SJSA1 (cell line): ENCODE measurements at regions not wholly inside any gene's neighbourhood (a gene's known extent, or its start where the extent isn't known, plus 50 kb on each side); places are given as distances from the start of the nearest gene placed in this dataset.
"Not testable (repeated sequence)": the region's sequence is repeated elsewhere in the genome, so short reads cannot be mapped to it uniquely, and the experiment has no call there.

Source experiments
- DNase-seq, 2 experiments: peaks; one replicate each; pipeline ENCODE4 v3.0.0-alpha.2; 2015 to 2020; ENCODE audit warnings: low spot score in 2 of 2, low read depth in 1 of 2
- H3K27ac ChIP-seq: fragments of 250-450 bp; sonication (Bioruptor Pico); 2 replicates; pipeline ENCODE4 v1.5.1; 2020; ENCODE audit warnings: mild to moderate bottlenecking, moderate library complexity
- H3K27me3 ChIP-seq: fragments of 250-450 bp; sonication (Bioruptor Pico); replicated peaks from 2 replicates; pipeline ENCODE4 v1.5.1; 2020; ENCODE audit warnings: mild to moderate bottlenecking, moderate library complexity
- H3K36me3 ChIP-seq: fragments of 250-450 bp; sonication (Bioruptor Pico); 2 replicates; pipeline ENCODE4 v1.5.1; 2020; ENCODE audit warnings: mild to moderate bottlenecking
- H3K4me1 ChIP-seq: fragments of 250-450 bp; sonication (Bioruptor Pico); replicated peaks from 2 replicates; pipeline ENCODE4 v1.6.1; 2021; ENCODE audit warnings: mild to moderate bottlenecking
- H3K4me3 ChIP-seq: fragments of 250-450 bp; sonication (Bioruptor Pico); 2 replicates; pipeline ENCODE4 v1.5.1; 2020; ENCODE audit warnings: mild to moderate bottlenecking
- H3K9me3 ChIP-seq: fragments of 250-450 bp; sonication (Bioruptor Pico); replicated peaks from 2 replicates; pipeline ENCODE4 v1.5.1; 2020; ENCODE audit warnings: mild to moderate bottlenecking

DNA sequence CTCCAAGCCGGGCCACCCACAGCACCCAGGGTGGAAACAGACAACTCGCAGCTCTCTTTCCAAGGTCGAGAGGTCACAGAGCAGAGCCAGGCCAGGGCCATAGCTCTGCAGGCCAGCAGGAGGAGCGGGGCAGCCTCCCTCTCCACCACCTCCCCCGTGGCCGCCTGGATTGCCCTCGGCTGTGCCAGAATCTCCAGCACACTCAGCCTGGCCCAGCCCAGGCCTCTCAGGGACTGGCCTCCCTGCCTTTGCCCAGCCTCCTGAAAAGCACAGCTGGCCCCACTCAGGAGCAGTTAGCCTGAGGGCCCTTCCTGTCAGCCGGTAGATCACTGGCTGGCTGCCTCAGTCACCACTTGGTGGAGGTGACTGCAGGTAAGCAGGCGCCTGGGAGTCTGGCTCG is 85.8 kb upstream of the SEC14L1 start:
- no peak for DNase-seq
- no peaks in the 10 kb centered on the region for H3K27me3 ChIP-seq
- H3K4me3 ChIP-seq = no peak overlapping the region
- no peak overlapping the region for H3K27ac ChIP-seq
- H3K4me1 ChIP-seq = peaks cover 15% of the 10 kb centered on the region
- no peaks in the 10 kb centered on the region for H3K36me3 ChIP-seq
- no peaks in the 10 kb centered on the region for H3K9me3 ChIP-seq

DNA sequence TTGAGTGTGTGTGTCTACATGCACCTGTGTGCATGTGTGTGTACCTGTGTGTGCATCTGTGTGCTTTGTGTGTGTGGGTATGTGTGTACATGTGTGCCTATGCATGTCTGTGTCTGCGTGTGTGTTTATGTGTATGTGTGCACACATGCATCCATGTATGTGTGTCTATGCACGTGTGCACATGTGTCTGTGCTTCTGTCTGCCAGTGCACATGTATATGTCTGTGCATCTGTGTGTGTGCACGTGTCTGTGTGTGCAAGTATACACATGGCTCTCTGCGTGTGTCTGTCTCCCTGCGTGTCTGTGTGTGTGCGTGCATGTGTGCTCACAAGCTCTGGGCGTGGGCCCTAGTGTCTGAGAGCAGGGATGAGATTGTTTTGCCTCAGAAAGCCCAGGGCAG is 85.3 kb upstream of the SEC14L1 start:
- H3K4me3 ChIP-seq = no peak overlapping the region
- H3K4me1 ChIP-seq = peaks cover 18% of the 10 kb centered on the region
- no peaks in the 10 kb centered on the region for H3K36me3 ChIP-seq
- H3K27me3 ChIP-seq = no peaks in the 10 kb centered on the region
- H3K27ac ChIP-seq = no peak overlapping the region
- H3K9me3 ChIP-seq = no peaks in the 10 kb centered on the region
- no peak for DNase-seq

DNA sequence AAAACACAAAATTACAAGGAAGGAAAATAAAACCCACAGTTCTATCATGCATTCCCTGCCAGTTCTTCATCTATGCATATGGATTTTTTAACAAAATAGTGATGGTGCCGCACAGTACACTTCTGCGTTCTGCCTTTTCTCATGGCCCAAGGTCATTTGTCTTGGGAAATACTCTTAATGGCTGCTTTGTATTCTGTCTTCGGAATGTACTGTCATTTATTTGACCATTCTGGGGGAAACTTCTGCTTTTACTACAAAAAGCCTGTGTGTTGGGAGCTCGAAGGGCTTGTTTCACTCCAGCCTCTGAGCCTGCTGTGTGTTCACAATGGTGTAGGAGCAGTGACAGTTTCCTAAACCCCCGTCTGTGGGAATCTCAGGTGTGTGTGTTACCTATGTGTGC is 82.8 kb upstream of the SEC14L1 start:
- Histone ChIP-seq H3K4me3 (no peak overlapping the region), H3K27ac (no peak overlapping the region), H3K9me3 (no peaks in the 10 kb centered on the region; the same call in 1 of the 2 replicates), H3K27me3 (no peaks in the 10 kb centered on the region), H3K4me1 (peaks cover 40% of the 10 kb centered on the region), H3K36me3 (no peaks in the 10 kb centered on the region)
- DNase-seq = no peak

DNA sequence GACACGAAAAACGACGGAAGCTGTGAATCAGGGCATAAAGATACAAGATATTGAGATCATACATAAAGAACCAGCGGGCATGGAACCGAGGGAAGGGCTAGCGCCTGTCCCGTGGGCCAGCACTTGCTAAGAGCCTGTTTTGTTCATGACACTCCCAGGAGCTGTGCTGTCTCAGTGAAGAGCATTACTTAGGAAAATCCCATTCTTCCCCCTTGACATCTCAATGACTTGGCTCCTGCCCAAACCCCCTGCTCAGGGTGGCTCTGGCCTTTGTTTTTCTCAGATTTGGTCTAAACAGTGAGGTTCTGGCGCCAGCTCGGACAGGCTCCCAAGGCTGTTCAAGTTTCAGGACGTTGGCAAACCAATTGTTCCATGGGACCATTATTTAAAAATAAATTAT is 79.1 kb upstream of the SEC14L1 start:
- DNase-seq = peak; percentile 94 to 95
- H3K9me3 ChIP-seq = no peaks in the 10 kb centered on the region; the same call in 1 of the 2 replicates
- H3K27me3 ChIP-seq = no peaks in the 10 kb centered on the region
- peak overlapping the region; percentile 54 for H3K27ac ChIP-seq
- no peaks in the 10 kb centered on the region for H3K36me3 ChIP-seq
- peaks cover 28% of the 10 kb centered on the region for H3K4me1 ChIP-seq
- H3K4me3 ChIP-seq = no peak overlapping the region

DNA sequence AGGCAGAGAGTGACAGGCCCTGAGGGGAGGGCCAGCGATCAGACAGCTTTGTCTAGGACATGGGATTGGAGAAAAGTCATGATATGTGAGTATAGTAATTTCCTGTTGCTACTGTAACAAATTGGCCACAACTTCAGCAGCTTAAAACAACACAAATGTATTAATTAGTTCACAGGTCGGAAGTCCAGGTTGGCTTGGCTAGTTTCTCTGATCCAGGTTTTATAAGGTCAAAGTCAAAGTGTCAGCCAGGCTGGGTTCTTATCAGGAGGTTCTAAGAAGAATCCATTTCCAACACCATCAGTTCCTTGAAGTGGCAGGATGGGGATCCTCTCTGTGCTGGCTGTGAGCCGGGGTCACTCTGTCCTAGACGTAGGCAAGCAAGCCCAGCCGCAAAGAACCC is 76.2 kb upstream of the SEC14L1 start:
- H3K27me3 ChIP-seq = no peaks in the 10 kb centered on the region
- peaks cover 28% of the 10 kb centered on the region for H3K4me1 ChIP-seq
- no peaks in the 10 kb centered on the region for H3K36me3 ChIP-seq
- DNase-seq = no peak
- H3K9me3 ChIP-seq = no peaks in the 10 kb centered on the region; the same call in 1 of the 2 replicates
- no peak overlapping the region for H3K4me3 ChIP-seq
- H3K27ac ChIP-seq = no peak overlapping the region

DNA sequence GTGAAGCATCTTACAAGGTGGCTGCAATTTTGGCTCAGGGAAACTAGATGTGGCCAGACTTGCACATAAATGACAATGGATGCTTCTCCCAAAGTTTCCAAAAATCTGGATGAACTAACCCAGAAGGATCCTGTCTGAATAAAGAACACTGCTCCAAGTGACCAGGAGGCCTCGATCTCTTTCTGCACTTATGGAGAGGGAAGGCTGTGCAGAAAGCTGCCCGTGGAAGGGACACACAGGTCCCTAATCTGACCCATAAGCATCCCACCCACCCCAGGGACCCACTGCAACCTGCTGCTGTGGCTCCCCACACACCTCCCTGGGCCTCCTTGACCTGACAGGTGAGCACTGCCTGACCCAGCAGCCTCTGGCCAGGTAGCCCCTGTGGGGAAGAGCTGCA is 74.6 kb upstream of the SEC14L1 start:
- H3K9me3 ChIP-seq = no peaks in the 10 kb centered on the region; the same call in 1 of the 2 replicates
- H3K4me1 ChIP-seq = peaks cover 18% of the 10 kb centered on the region
- DNase-seq = no peak
- H3K27ac ChIP-seq = no peak overlapping the region
- H3K27me3 ChIP-seq = no peaks in the 10 kb centered on the region
- H3K4me3 ChIP-seq = no peak overlapping the region
- H3K36me3 ChIP-seq = no peaks in the 10 kb centered on the region

DNA sequence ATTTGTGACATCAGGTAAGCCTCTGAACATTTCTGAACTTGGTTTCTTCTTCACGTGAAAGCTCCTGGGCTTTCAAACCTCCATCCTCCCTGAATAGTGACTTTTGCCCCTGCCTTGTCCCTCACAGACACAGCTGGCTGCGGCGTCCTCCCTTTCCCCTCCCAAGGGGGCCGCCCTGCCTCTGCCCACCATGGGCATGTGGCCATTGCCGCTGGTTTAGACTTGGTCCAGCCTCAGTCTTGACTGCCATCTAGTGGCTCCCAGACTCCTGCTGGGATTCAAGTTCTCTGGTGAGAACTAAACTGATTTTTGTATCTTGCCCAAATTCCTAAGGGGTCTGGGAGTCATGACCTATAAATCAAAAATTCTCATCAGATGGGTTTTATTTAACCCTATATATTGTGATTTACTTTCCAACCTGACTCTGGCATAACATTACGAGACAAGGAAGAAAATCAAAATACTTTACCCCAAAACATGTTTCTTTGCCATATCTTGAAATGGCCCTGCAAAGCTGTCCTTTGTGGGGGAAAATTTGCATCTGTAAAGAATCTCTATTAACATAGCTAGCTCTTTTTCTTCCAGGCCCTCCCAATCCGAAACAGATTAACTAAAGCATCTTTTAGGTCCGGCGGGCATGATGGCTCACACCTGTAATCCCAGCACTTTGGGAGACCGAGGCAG is 73.9 kb upstream of the SEC14L1 start:
- H3K36me3 ChIP-seq, H3K9me3 ChIP-seq, H3K27ac ChIP-seq, H3K4me3 ChIP-seq, H3K27me3 ChIP-seq: not testable (repeated sequence)
- H3K4me1 ChIP-seq = peaks cover 11% of the 10 kb centered on the region
- peak; percentile 73 to 85 for DNase-seq

DNA sequence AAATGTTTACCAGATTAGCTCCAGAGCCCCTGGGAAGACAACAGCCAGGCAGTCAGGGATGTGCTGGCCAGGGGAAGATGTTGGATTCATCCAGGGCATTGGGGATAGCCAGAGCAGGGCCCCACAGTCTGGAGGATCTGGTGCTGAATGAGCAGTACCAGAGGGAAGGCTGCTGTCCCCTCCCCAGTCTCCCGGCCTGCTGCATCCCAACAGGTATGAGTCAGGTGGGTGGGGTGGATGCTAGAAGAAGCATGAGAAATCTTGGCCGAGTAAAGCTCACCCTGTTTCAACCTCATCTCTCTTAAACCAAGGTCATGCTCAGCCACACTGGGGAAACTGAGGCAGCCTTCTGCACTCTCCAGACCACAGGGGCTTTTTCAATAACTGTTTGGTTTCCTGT is 71.9 kb upstream of the SEC14L1 start:
- no peaks in the 10 kb centered on the region for H3K9me3 ChIP-seq
- DNase-seq = no peak
- no peaks in the 10 kb centered on the region for H3K36me3 ChIP-seq
- H3K27ac ChIP-seq = no peak overlapping the region
- peaks cover 9% of the 10 kb centered on the region for H3K27me3 ChIP-seq
- H3K4me1 ChIP-seq = peaks cover 3% of the 10 kb centered on the region
- H3K4me3 ChIP-seq = no peak overlapping the region

DNA sequence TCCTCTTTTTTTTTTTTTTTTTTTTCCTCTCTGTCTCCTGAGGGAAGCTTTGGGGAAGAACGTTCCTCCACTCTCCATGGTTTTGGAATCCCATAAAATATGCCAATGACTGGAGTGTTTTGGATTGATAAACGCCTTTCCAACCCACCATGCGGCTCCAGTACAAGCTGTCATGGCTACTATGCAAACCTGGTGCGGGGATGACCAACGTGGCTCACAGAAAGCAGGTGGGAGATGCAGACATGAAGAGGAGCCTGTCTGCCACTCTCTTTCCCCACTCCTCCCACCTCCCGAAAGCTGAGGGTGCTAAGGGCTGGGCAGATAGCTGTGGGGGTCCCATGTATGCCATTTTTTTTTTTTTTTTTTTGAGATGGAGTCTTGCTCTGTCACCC is 69.9 kb upstream of the SEC14L1 start:
- Histone ChIP-seq H3K27ac (no peak overlapping the region), H3K4me3 (no peak overlapping the region), H3K27me3 (peaks cover 9% of the 10 kb centered on the region), H3K9me3 (no peaks in the 10 kb centered on the region), H3K36me3 (no peaks in the 10 kb centered on the region), H3K4me1 (peaks cover 3% of the 10 kb centered on the region)
- no peak for DNase-seq

DNA sequence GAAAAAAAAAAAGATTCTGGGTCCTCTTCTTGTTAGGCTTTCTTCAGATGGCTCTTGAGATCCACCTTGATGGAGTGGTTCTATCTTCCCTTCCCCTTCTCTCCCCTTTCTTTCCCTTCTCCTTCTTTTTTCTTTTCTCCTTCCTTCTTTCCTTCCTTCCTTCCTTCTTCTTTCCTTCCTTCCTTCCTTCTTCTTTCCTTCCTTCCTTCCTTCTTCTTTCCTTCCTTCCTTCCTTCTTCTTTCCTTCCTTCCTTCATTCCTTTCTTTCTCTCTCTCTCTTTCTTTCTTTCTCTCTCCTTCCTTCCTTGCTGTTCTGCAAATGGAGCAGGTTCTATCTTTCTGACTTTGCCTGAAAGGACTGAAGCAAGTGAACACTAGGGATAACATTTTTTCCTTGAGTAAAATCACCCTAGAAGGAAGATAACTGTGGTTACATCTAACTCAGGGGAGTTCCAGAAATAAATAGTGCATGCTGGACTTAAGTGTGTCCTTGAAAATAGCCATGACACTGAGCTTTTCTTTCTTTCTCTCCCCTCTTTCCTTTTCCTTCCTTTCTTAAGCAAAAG is 68.8 kb upstream of the SEC14L1 start:
- Histone ChIP-seq H3K27ac (no peak overlapping the region), H3K4me1 (0 out of 2 replicates have a peak, but pooled peaks cover 6% of the 10 kb centered on the region), H3K27me3 (peaks cover 11% of the 10 kb centered on the region), H3K36me3 (no peaks in the 10 kb centered on the region), H3K9me3 (no peaks in the 10 kb centered on the region), H3K4me3 (no peak overlapping the region)
- no peak for DNase-seq

DNA sequence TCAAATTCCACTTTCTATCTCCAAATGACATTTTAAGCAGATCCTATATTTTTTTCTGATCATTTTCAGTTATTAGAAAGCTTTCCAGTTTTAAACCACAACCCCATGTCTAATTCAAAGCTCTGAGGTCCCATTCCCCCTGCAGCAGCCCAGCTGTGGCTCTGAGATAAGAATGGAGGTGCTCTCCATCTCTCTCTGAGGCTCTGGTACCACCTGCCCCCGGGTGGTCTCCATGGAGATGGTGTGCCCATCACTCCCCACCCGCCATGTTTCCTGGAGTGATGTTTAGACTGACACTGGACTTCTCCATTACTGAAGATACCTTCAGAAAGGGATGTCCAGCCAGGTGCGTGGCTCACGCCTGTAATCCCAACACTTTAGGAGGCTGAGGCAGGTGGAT is 68.1 kb upstream of the SEC14L1 start:
- Histone ChIP-seq H3K4me3 (no peak overlapping the region), H3K36me3 (no peaks in the 10 kb centered on the region), H3K27me3 (peaks cover 12% of the 10 kb centered on the region), H3K9me3 (no peaks in the 10 kb centered on the region), H3K4me1 (0 out of 2 replicates have a peak, but pooled peaks cover 6% of the 10 kb centered on the region), H3K27ac (no peak overlapping the region)
- DNase-seq = no peak

DNA sequence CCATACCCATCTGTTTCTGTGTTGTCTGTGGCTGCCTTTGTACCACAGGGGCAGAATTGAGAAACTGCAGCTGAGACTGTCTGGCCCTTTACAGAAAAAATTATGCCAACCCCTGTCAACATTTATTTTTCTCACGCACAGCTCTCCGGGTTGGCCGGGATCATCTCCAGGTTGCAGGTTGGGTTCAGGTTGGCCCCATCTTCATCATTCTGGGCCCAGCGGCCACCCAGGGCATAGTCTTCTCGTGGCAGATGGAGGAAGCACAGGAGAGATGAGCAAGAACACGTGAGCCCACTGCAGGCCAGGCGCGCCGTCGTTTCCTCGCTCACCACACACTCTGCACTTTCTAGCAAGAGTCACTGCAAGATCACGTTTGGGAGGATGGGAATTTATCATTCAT is 66.1 kb upstream of the SEC14L1 start:
- 0 out of 2 replicates have a peak, but pooled peaks cover 6% of the 10 kb centered on the region for H3K4me1 ChIP-seq
- DNase-seq = no peak
- H3K27me3 ChIP-seq = peaks cover 13% of the 10 kb centered on the region
- H3K4me3 ChIP-seq = no peak overlapping the region
- no peaks in the 10 kb centered on the region for H3K36me3 ChIP-seq
- no peak overlapping the region for H3K27ac ChIP-seq
- H3K9me3 ChIP-seq = no peaks in the 10 kb centered on the region

DNA sequence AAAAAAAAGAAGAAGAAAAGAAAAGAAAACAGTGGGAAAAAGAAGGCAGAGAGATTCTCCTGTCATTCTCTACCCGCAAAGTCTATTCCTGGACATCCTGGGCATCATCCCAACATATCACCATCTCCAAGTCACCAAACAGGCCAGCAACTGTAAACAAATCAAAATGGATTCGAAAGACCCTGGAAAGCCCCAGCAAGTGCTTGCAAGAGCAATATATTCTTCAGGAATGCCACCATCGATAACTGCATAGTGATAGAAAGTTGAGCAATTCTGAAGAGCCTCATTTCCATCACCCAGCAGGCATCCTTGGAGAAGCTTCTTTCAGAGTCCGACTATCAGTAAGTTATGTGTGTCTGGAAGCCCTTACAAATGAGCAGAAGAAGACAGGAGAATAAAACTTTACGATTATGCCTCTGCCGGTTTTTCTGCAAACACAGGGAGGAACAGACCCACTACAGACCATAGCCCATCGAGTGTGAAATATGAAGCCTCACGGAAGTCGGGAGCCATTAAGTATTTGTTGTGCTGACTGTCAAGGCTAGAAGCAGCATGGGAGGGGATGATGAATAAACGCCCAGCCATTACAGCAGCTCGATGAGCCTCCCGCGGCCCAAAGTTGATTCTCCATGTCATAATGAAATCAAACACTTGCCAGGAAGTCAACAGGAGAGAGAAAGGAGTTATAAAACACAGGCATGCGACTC is 64.5 kb upstream of the SEC14L1 start:
- no peak overlapping the region for H3K27ac ChIP-seq
- H3K36me3 ChIP-seq = no peaks in the 10 kb centered on the region
- no peak overlapping the region for H3K4me3 ChIP-seq
- no peak for DNase-seq
- H3K27me3 ChIP-seq = peaks cover 13% of the 10 kb centered on the region
- no peaks in the 10 kb centered on the region for H3K9me3 ChIP-seq
- 0 out of 2 replicates have a peak, but pooled peaks cover 6% of the 10 kb centered on the region for H3K4me1 ChIP-seq

DNA sequence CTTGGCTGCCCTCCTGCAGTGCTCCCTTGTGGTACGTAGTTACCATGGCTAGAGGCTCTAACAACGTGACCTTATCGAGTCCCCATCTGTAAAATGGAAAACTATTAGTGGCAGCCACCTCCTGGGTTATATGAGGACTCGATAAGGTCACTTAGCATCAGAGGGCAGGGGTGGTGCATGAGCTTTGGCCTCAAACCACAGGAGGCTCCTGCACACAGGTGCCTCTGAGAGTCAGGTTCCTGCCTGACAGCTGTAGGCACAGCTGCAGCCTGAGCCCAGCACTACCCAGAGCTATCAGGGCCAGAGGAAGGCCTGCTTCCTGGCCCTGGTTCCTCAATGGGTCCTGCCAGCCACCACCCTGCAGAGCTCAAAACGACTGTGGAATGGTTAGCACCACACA is 57.2 kb upstream of the SEC14L1 start:
- H3K9me3 ChIP-seq = no peaks in the 10 kb centered on the region
- peaks cover 5% of the 10 kb centered on the region for H3K4me1 ChIP-seq
- no peak overlapping the region for H3K4me3 ChIP-seq
- H3K27ac ChIP-seq = no peak overlapping the region
- no peaks in the 10 kb centered on the region for H3K36me3 ChIP-seq
- no peaks in the 10 kb centered on the region for H3K27me3 ChIP-seq
- no peak for DNase-seq
